ENCODE measurements at regions not wholly inside any gene's neighbourhood (a gene's known extent, or its start where the extent isn't known, plus 50 kb on each side); places are given as distances from the start of the nearest gene placed in this dataset.

GRCh38 chr2:236459393-236459792 lies 110.2 kb upstream of the ACKR3 start:
- TF ChIP-seq, protein P1, sequence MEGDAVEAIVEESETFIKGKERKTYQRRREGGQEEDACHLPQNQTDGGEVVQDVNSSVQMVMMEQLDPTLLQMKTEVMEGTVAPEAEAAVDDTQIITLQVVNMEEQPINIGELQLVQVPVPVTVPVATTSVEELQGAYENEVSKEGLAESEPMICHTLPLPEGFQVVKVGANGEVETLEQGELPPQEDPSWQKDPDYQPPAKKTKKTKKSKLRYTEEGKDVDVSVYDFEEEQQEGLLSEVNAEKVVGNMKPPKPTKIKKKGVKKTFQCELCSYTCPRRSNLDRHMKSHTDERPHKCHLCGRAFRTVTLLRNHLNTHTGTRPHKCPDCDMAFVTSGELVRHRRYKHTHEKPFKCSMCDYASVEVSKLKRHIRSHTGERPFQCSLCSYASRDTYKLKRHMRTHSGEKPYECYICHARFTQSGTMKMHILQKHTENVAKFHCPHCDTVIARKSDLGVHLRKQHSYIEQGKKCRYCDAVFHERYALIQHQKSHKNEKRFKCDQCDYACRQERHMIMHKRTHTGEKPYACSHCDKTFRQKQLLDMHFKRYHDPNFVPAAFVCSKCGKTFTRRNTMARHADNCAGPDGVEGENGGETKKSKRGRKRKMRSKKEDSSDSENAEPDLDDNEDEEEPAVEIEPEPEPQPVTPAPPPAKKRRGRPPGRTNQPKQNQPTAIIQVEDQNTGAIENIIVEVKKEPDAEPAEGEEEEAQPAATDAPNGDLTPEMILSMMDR (IDR thresholded peaks at IDR 0.05; ENCODE audit: poor library complexity): no peak
- no peak for TF ChIP-seq EZH2 (IDR thresholded peaks at IDR 0.05; ENCODE audit: borderline replicate concordance)

Data from hepatocyte (in vitro differentiated cells).